HG03045 (cell line): ENCODE measurements at regions not wholly inside any gene's neighbourhood (a gene's known extent, or its start where the extent isn't known, plus 50 kb on each side); places are given as distances from the start of the nearest gene placed in this dataset.
"Not testable (repeated sequence)": the region's sequence is repeated elsewhere in the genome, so short reads cannot be mapped to it uniquely, and the experiment has no call there.

Experiments
- ATAC-seq: cut with Tn5 transposase; IDR thresholded peaks from one replicate; pipeline ENCODE4 v1.9.1; 2021; ENCODE audit warnings: mild to moderate bottlenecking, moderate library complexity; ENCODE audit not compliant: unreplicated experiment

GRCh38 chr1:229117664-229118300 lies 153.1 kb upstream of the RAB4A start:
- ATAC-seq: no peak

- no peak for ATAC-seq
Observed at GRCh38 chr1:229118477-229119061, 152.3 kb upstream of the RAB4A start.

- ATAC-seq: no peak
Observed at GRCh38 chr1:229119161-229119560, 151.8 kb upstream of the RAB4A start.

GRCh38 chr1:229119876-229120275 lies 151.0 kb upstream of the RAB4A start:
- no peak for ATAC-seq

GRCh38 chr1:229121845-229122436 lies 149.0 kb upstream of the RAB4A start:
- no peak for ATAC-seq

GRCh38 chr1:229122606-229123005 lies 148.3 kb upstream of the RAB4A start:
- ATAC-seq: no peak

- no peak for ATAC-seq
Observed at GRCh38 chr1:229124116-229124515, 146.8 kb upstream of the RAB4A start.

- no peak for ATAC-seq
Observed at GRCh38 chr1:229124520-229125124, 146.3 kb upstream of the RAB4A start.

- ATAC-seq: no peak
Observed at GRCh38 chr1:229127301-229127700, 143.6 kb upstream of the RAB4A start.

GRCh38 chr1:229128066-229128608 lies 142.8 kb upstream of the RAB4A start:
- ATAC-seq: no peak

GRCh38 chr1:229129301-229130027 lies 141.4 kb upstream of the RAB4A start:
- ATAC-seq: no peak

GRCh38 chr1:229130028-229130668 lies 140.8 kb upstream of the RAB4A start:
- no peak for ATAC-seq

GRCh38 chr1:229131243-229132105 lies 139.4 kb upstream of the RAB4A start:
- no peak for ATAC-seq

- no peak for ATAC-seq
Observed at GRCh38 chr1:229132106-229132443, 138.8 kb upstream of the RAB4A start.

- ATAC-seq: no peak
Observed at GRCh38 chr1:229132706-229133105, 138.2 kb upstream of the RAB4A start.

GRCh38 chr1:229133151-229133550 lies 137.8 kb upstream of the RAB4A start:
- no peak for ATAC-seq

- ATAC-seq: no peak
Observed at GRCh38 chr1:229133811-229134210, 137.1 kb upstream of the RAB4A start.

- not testable (repeated sequence) for ATAC-seq
Observed at GRCh38 chr1:229134381-229135217, 136.3 kb upstream of the RAB4A start.

- ATAC-seq: no peak
Observed at GRCh38 chr1:229135773-229136172, 135.1 kb upstream of the RAB4A start.
